ENCODE measurements at regions not wholly inside any gene's neighbourhood (a gene's known extent, or its start where the extent isn't known, plus 50 kb on each side); places are given as distances from the start of the nearest gene placed in this dataset.

DNA sequence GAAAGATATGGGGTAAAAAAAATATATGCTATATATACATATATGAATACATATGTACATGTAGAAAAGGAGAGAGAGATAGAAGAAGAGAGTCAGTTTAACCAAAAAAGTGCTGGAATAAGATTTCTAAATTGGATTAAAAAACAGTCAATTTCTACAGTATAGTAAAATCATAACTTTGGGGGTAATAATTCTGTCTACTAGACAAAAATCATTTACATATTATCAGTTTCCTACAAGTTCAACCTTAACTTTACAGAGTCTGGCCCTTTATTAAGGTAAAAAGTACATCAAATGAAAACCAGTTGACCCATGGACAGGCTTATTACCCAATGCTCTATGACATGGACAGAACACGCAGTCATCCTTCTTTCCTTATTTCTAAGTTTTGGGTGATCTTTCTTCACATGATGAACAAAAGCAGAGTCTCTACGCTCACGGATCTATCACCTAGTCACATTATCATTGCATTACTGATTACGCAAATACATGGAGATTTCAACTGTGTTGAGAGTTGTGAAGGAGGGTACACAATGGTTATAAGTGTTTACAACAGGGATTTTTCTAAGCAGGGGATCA is 63.9 kb upstream of the SMIM36 start:
- H3K27me3 ChIP-seq, result no peaks in the 10 kb centered on the region
- H3K4me1 ChIP-seq (ENCODE audit: insufficient read depth), result peaks cover 7% of the 10 kb centered on the region
- no peak overlapping the region for H3K4me3 ChIP-seq
- intact Hi-C loops (cut with DNase I), result no loop called here
- DNase-seq, result no peak
- H3K36me3 ChIP-seq, result no peaks in the 10 kb centered on the region
- no peak for TF ChIP-seq POLR2A (IDR thresholded peaks at IDR 0.05)
- no peak for TF ChIP-seq EP300 (IDR thresholded peaks at IDR 0.05)
- TF ChIP-seq, protein P1, sequence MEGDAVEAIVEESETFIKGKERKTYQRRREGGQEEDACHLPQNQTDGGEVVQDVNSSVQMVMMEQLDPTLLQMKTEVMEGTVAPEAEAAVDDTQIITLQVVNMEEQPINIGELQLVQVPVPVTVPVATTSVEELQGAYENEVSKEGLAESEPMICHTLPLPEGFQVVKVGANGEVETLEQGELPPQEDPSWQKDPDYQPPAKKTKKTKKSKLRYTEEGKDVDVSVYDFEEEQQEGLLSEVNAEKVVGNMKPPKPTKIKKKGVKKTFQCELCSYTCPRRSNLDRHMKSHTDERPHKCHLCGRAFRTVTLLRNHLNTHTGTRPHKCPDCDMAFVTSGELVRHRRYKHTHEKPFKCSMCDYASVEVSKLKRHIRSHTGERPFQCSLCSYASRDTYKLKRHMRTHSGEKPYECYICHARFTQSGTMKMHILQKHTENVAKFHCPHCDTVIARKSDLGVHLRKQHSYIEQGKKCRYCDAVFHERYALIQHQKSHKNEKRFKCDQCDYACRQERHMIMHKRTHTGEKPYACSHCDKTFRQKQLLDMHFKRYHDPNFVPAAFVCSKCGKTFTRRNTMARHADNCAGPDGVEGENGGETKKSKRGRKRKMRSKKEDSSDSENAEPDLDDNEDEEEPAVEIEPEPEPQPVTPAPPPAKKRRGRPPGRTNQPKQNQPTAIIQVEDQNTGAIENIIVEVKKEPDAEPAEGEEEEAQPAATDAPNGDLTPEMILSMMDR (IDR thresholded peaks at IDR 0.05), result no peak
- H3K9me3 ChIP-seq, result no peaks in the 10 kb centered on the region
- 97 to 98% (median 97%) methylated on average over 4 of the region's 4 CpGs for WGBS, 3 donors
- no peak overlapping the region for H3K27ac ChIP-seq

DNA sequence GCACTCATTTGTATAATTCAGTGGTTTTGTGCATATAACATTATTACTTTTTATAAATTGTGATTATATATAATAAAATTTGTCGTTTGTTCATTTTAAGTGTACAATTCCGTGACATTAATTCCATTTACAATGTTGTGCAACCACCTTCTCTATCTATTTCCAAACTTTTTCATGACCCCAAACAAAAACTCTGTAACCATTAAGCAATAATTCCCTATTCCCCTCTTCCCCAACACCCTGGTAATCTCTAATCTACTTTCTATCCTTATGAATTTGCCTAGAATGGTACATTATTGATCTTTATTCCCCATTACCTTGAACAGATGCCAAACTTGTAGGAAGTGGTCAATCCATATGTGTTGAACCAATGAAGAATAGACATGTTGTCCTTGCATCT is 61.3 kb upstream of the SMIM36 start:
- H3K27ac ChIP-seq, result no peak overlapping the region
- whole genome bisulfite sequencing, 3 donors, result 90 to 95% (median 90%) methylated on average over 2 of the region's 2 CpGs
- TF ChIP-seq, protein P1 (IDR thresholded peaks at IDR 0.05), result no peak
- TF ChIP-seq POLR2A (IDR thresholded peaks at IDR 0.05), result no peak
- TF ChIP-seq EP300 (IDR thresholded peaks at IDR 0.05), result no peak

DNA sequence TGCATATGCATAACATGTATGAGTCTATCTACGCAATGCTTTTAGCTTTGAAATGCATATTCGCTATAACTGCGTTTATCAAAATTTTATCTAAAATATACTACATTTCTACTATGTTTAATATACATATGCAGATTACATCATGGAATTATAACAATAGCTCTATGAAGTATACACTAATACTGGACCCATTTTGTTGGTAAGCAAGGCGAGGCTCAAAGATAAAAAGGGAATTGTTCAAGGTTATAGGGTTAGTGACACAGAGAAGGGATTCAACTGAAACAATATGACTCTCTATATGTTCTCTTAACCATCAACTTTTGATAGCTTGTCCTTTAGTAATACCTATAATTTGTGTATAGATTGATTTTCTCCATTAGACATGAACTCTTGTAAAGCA is 60.9 kb upstream of the SMIM36 start:
- intact Hi-C loops (cut with DNase I), result no loop called here
- Histone ChIP-seq H3K4me3 (no peak overlapping the region), H3K27ac (no peak overlapping the region), H3K9me3 (no peaks in the 10 kb centered on the region), H3K4me1 (ENCODE audit: insufficient read depth) (peaks cover 6% of the 10 kb centered on the region), H3K27me3 (no peaks in the 10 kb centered on the region), H3K36me3 (no peaks in the 10 kb centered on the region)
- 71 to 99% (median 97%) methylated on average over 4 of the region's 4 CpGs for WGBS, 3 donors
- no peak for DNase-seq
- TF ChIP-seq EP300 (IDR thresholded peaks at IDR 0.05), result no peak
- TF ChIP-seq, protein P1 (IDR thresholded peaks at IDR 0.05), result no peak
- TF ChIP-seq POLR2A (IDR thresholded peaks at IDR 0.05), result no peak

More for the DNA sequence above, 61.3 kb upstream of the SMIM36 start:
- no peak overlapping the region for H3K4me3 ChIP-seq
- H3K36me3 ChIP-seq, result no peaks in the 10 kb centered on the region
- no peak for DNase-seq
- no peaks in the 10 kb centered on the region for H3K27me3 ChIP-seq
- peaks cover 5% of the 10 kb centered on the region for H3K4me1 ChIP-seq (ENCODE audit: insufficient read depth)
- intact Hi-C loops (cut with DNase I), result no loop called here
- H3K9me3 ChIP-seq, result no peaks in the 10 kb centered on the region

DNA sequence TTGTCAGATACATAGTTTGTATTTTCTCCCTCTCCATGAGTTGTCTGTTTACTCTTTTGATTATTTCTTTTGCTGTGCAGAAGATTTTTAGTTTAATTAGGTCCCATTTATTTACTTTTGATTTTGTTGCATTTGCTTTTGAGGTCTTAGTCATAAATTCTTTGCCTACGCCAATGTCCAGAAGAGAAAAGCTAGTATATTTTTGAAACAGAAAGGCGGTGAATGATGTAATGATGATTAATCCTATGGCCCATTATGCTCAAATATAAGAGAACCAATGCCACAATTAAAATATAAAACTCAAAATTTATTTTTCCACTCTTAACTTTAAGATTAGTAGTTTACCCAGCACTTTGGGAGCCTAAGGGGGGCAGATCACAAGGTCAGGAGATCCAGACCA is 59.8 kb upstream of the SMIM36 start:
- WGBS, 3 donors, result 95 to 98% (median 95%) methylated on average over 2 of the region's 2 CpGs

DNA sequence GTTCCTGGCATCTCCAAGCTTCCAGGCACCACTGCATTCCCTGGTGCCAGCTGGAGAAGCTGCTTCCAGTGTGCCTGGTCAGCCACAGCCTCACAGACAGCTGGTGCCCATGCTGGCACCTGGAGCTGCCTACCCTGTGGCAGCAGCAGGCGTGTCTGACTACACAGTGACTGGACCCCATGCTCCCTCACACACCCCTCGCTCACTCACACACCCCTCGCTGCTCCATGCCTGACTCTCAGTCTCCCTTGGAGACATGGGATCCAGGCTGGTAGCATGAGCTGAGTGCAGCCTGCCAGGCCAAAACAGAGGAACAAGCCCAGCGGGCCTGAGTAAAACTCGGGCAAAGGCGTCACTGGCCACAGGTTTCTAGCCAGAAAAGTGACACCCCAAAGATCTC is 59.1 kb upstream of the SMIM36 start:
- peaks cover 3% of the 10 kb centered on the region for H3K4me1 ChIP-seq (ENCODE audit: insufficient read depth)
- TF ChIP-seq POLR2A (IDR thresholded peaks at IDR 0.05), result no peak
- no peak for TF ChIP-seq EP300 (IDR thresholded peaks at IDR 0.05)
- TF ChIP-seq, protein P1 (IDR thresholded peaks at IDR 0.05), result no peak

More for the DNA sequence above, 59.8 kb upstream of the SMIM36 start:
- no peaks in the 10 kb centered on the region for H3K36me3 ChIP-seq
- no peak for TF ChIP-seq POLR2A (IDR thresholded peaks at IDR 0.05)
- intact Hi-C loops (cut with DNase I), result no loop called here
- H3K4me3 ChIP-seq, result no peak overlapping the region
- no peaks in the 10 kb centered on the region for H3K27me3 ChIP-seq
- no peak overlapping the region for H3K27ac ChIP-seq
- no peaks in the 10 kb centered on the region for H3K9me3 ChIP-seq
- peaks cover 5% of the 10 kb centered on the region for H3K4me1 ChIP-seq (ENCODE audit: insufficient read depth)
- DNase-seq, result no peak

More for the DNA sequence above, 59.1 kb upstream of the SMIM36 start:
- H3K27me3 ChIP-seq, result no peaks in the 10 kb centered on the region
- WGBS, 3 donors, result 92 to 98% (median 97%) methylated on average over 6 of the region's 6 CpGs
- intact Hi-C loops (cut with DNase I), result no loop called here
- H3K36me3 ChIP-seq, result no peaks in the 10 kb centered on the region
- H3K4me3 ChIP-seq, result no peak overlapping the region
- H3K9me3 ChIP-seq, result no peaks in the 10 kb centered on the region
- DNase-seq, result no peak
- H3K27ac ChIP-seq, result no peak overlapping the region
